H1 (cell line): ENCODE measurements at regions not wholly inside any gene's neighbourhood (a gene's known extent, or its start where the extent isn't known, plus 50 kb on each side); places are given as distances from the start of the nearest gene placed in this dataset.
A peak's percentile ranks its signal among the peaks of the same experiment; 100 is the strongest.

Experiments
- CTCF ChIA-PET: fragments of 300-600 bp; sonication (Branson Sonifier 250); formaldehyde crosslinking; loops from one replicate; lab custom pipeline; 2021; ENCODE audit not compliant: partially characterized antibody; lab: Charles Lee
- POLR2A ChIA-PET: fragments of 300-600 bp; sonication (Branson Sonifier 250); formaldehyde crosslinking; loops from one replicate; lab custom pipeline; 2021; ENCODE audit warnings: inconsistent platforms; ENCODE audit not compliant: partially characterized antibody; lab: Charles Lee
- DNase-seq, 2 experiments: peaks; one replicate each; pipeline versions ENCODE4 v3.0.0 to v3.0.0-alpha.2; 2010 to 2022; ENCODE audit warnings: low spot score in 2 of 2, low read depth in 1 of 2, mixed read lengths in 1 of 2
- FAIRE-seq: peaks from 2 replicates; lab custom pipeline; 2011; peaks lifted over from hg19 to GRCh38; lab: Jason Lieb, UNC
- H2AFZ ChIP-seq: 2 replicates; pipeline ENCODE4 v1.8.1; 2012; ENCODE audit warnings: low read length, inconsistent platforms
- H2AK5ac ChIP-seq: 2 replicates; pipeline ENCODE4 v1.6.1; 2013; ENCODE audit warnings: low read depth, low read length
- H2BK120ac ChIP-seq: replicated peaks from 2 replicates; pipeline ENCODE3; 2013; ENCODE audit warnings: low read depth, low read length, inconsistent platforms
- H2BK12ac ChIP-seq: 2 replicates; pipeline ENCODE4 v1.6.1; 2013; ENCODE audit warnings: low read depth, low read length
- H2BK15ac ChIP-seq: 2 replicates; pipeline ENCODE4 v1.6.1; 2013; ENCODE audit warnings: low read length
- H2BK20ac ChIP-seq: 2 replicates; pipeline ENCODE4 v1.6.1; 2013; ENCODE audit warnings: low read length
- H2BK5ac ChIP-seq: 2 replicates; pipeline ENCODE4 v1.6.1; 2013; ENCODE audit warnings: low read depth, low read length
- H3K14ac ChIP-seq: 2 replicates; pipeline ENCODE4 v1.6.1; 2013; ENCODE audit warnings: inconsistent platforms; ENCODE audit not compliant: insufficient read length
- H3K18ac ChIP-seq: 2 replicates; pipeline ENCODE4 v1.6.1; 2013; ENCODE audit warnings: low read length; ENCODE audit errors: extremely low read depth
- H3K23ac ChIP-seq: 2 replicates; pipeline ENCODE4 v1.6.1; 2013; ENCODE audit warnings: inconsistent platforms; ENCODE audit not compliant: insufficient read length
- H3K23me2 ChIP-seq: 2 replicates; pipeline ENCODE4 v1.6.1; 2013; ENCODE audit warnings: low read depth, low read length
- H3K27ac ChIP-seq: 2 replicates; pipeline ENCODE4 v1.6.1; 2011; ENCODE audit warnings: low read depth, low read length, inconsistent platforms
- H3K27me3 ChIP-seq, 4 experiments: replicated peaks in 1 of 4; 1 replicate in 1 of 4; 2 replicates in 3 of 4; pipeline versions ENCODE4 v1.6.1 to v1.8.1; 2011 to 2013; ENCODE audit warnings: low read length in 3 of 4, mild to moderate bottlenecking in 3 of 4, inconsistent platforms in 2 of 4, mixed read lengths in 2 of 4, moderate library complexity in 1 of 4; ENCODE audit not compliant: control insufficient read depth in 3 of 4, insufficient read depth in 3 of 4; ENCODE audit errors: extremely low read depth in 1 of 4
- H3K36me3 ChIP-seq, 4 experiments: 2 replicates each; pipeline versions ENCODE4 v1.6.1 to v1.8.1; 2011 to 2013; ENCODE audit warnings: mild to moderate bottlenecking in 4 of 4, low read length in 3 of 4, moderate library complexity in 2 of 4, control low read depth in 1 of 4, inconsistent platforms in 1 of 4; ENCODE audit not compliant: insufficient read depth in 4 of 4, control insufficient read depth in 2 of 4
- H3K4ac ChIP-seq: replicated peaks from 2 replicates; pipeline ENCODE3; 2013; ENCODE audit warnings: low read length, low read depth, mixed read lengths, inconsistent platforms; ENCODE audit not compliant: insufficient read length
- H3K4me1 ChIP-seq, 4 experiments: replicated peaks in 1 of 4; 1 replicate in 1 of 4; 2 replicates in 3 of 4; pipeline versions ENCODE4 v1.6.1 to v1.8.1; 2011 to 2013; ENCODE audit warnings: low read length in 3 of 4, inconsistent platforms in 2 of 4, mixed read lengths in 1 of 4; ENCODE audit not compliant: insufficient read depth in 4 of 4, control insufficient read depth in 3 of 4
- H3K4me2 ChIP-seq, 2 experiments: 2 replicates each; pipeline versions ENCODE4 v1.6.1 to v1.8.1; 2011 to 2013; ENCODE audit warnings: low read depth in 2 of 2, low read length in 2 of 2, control low read depth in 1 of 2, inconsistent platforms in 1 of 2, mild to moderate bottlenecking in 1 of 2; ENCODE audit not compliant: insufficient read depth in 1 of 2
- H3K4me3 ChIP-seq, 4 experiments: fragments of 200-600, 300-600 bp in 1 of 4; sonication (generic), shearing (Covaris generic), sonication (Bioruptor Twin) in 1 of 4; 2 replicates each; pipeline versions ENCODE4 v1.5.1 to v1.8.1; 2011 to 2016; ENCODE audit warnings: low read length in 4 of 4, low read depth in 3 of 4, control low read depth in 2 of 4, inconsistent platforms in 2 of 4, mild to moderate bottlenecking in 2 of 4, mixed read lengths in 1 of 4, moderate library complexity in 1 of 4; ENCODE audit not compliant: insufficient read depth in 2 of 4; ENCODE audit errors: extremely low read depth in 1 of 4
- H3K56ac ChIP-seq: replicated peaks from 2 replicates; pipeline ENCODE3; 2013; ENCODE audit warnings: low read depth, mild to moderate bottlenecking, mixed read lengths, low read length, inconsistent platforms; ENCODE audit not compliant: insufficient read length
- H3K79me1 ChIP-seq: 2 replicates; pipeline ENCODE4 v1.6.1; 2013; ENCODE audit warnings: low read depth, low read length, control low read depth
- H3K79me2 ChIP-seq, 2 experiments: 2 replicates each; pipeline versions ENCODE4 v1.6.1 to v1.8.1; 2012 to 2013; ENCODE audit warnings: low read length in 2 of 2, mild to moderate bottlenecking in 2 of 2, inconsistent platforms in 1 of 2; ENCODE audit not compliant: insufficient read depth in 2 of 2, control insufficient read depth in 1 of 2
- H3K9ac ChIP-seq, 4 experiments: replicated peaks in 1 of 4; 1 replicate in 1 of 4; 2 replicates in 3 of 4; pipeline versions ENCODE4 v1.6.1 to v1.8.1; 2011 to 2013; ENCODE audit warnings: low read depth in 3 of 4, low read length in 3 of 4, control low read depth in 2 of 4, mild to moderate bottlenecking in 2 of 4, moderate library complexity in 2 of 4, inconsistent platforms in 1 of 4; ENCODE audit errors: extremely low read depth in 1 of 4
- H3K9me3 ChIP-seq, 2 experiments: 2 replicates each; pipeline versions ENCODE4 v1.6.1 to v1.8.1; 2012 to 2013; ENCODE audit warnings: mild to moderate bottlenecking in 2 of 2, moderate library complexity in 2 of 2, control low read depth in 1 of 2, inconsistent platforms in 1 of 2, low read depth in 1 of 2, low read length in 1 of 2, mixed read lengths in 1 of 2; ENCODE audit not compliant: insufficient read depth in 2 of 2
- H4K20me1 ChIP-seq, 2 experiments: replicated peaks in 1 of 2; 2 replicates each; pipeline versions ENCODE3 to v1.8.1; 2011 to 2013; ENCODE audit warnings: inconsistent platforms in 2 of 2, low read length in 2 of 2, mild to moderate bottlenecking in 1 of 2; ENCODE audit not compliant: insufficient read depth in 2 of 2, control insufficient read depth in 1 of 2
- H4K5ac ChIP-seq: 2 replicates; pipeline ENCODE4 v1.6.1; 2013; ENCODE audit warnings: low read length, low read depth, mixed read lengths, inconsistent platforms; ENCODE audit not compliant: insufficient read length
- H4K8ac ChIP-seq: 2 replicates; pipeline ENCODE4 v1.8.0; 2013; ENCODE audit warnings: mild to moderate bottlenecking, moderate library complexity, low read length, inconsistent platforms; ENCODE audit not compliant: insufficient read depth; ENCODE audit errors: extremely low read depth
- H4K91ac ChIP-seq: replicated peaks from 2 replicates; pipeline ENCODE3; 2013; ENCODE audit warnings: low read length, mixed read lengths, inconsistent platforms; ENCODE audit not compliant: insufficient read length
- TBP ChIP-seq: IDR thresholded peaks from 2 replicates; pipeline ENCODE4 v1.6.1; 2011; ENCODE audit warnings: low read depth, low read length, improper control_type of control experiment
- USF2 ChIP-seq: IDR thresholded peaks from 2 replicates; pipeline ENCODE4 v1.6.1; 2011; ENCODE audit warnings: low read length, improper control_type of control experiment
- WGBS, 2 experiments: shearing (Covaris generic) in 1 of 2; methylation state at CpG; one replicate each; pipeline versions ENCODE4 v1.1.6 to v1.1.7; 2013 to 2015; ENCODE audit warnings: low lambda C conversion rate in 2 of 2, mixed read lengths in 2 of 2, inconsistent platforms in 1 of 2, low coverage in 1 of 2, missing lambda C conversion rate in 1 of 2; ENCODE audit not compliant: insufficient replicate concordance in 2 of 2, insufficient coverage in 1 of 2, insufficient read length in 1 of 2; ENCODE audit errors: extremely low coverage in 1 of 2, missing lambda C conversion rate in 1 of 2; 5-methylcytosine and 5-hydroxymethylcytosine counted together

GRCh38 chr6:3549314-3549940 is 92.6 kb upstream of the SLC22A23 start:
- Histone ChIP-seq H2AFZ (no peak overlapping the region), H3K23ac (no peak overlapping the region), H4K8ac (no peak overlapping the region), H3K79me2 (no peaks in the 10 kb centered on the region), H4K20me1 (no peaks in the 10 kb centered on the region), H3K56ac (no peak overlapping the region), H3K4me1 (no peaks in the 10 kb centered on the region), H3K79me1 (no peaks in the 10 kb centered on the region), H2BK15ac (no peak overlapping the region)
- WGBS, 2 experiments, result 83% methylated on average over 7 of the region's 7 CpGs; no CpG with 5 or more reads in 1 of the 2 experiments
- FAIRE-seq, result no peak
- DNase-seq, result peak in 1 of 2 experiments; percentile 14
- POLR2A ChIA-PET, result no interaction called here
- TF ChIP-seq TBP (no peak), USF2 (no peak)
- TF ChIP-seq, all 59 proteins: peak for 0
- no peak overlapping the region for H3K4me3 ChIP-seq
- CTCF ChIA-PET, result interaction anchor here (0.9 to 1.0 kb wide), 3 partner anchors 12 to 254 kb away, joined by 3 read pairs; no protein-coding TSS in a partner anchor
- H3K9me3 ChIP-seq, result no peaks in the 10 kb centered on the region
- no peaks in the 10 kb centered on the region for H3K27me3 ChIP-seq
- no peak overlapping the region for H2BK20ac ChIP-seq
- no peak overlapping the region for H3K27ac ChIP-seq
- H3K36me3 ChIP-seq, result no peaks in the 10 kb centered on the region
- no peak overlapping the region for H2BK12ac ChIP-seq
- no peaks in the 10 kb centered on the region for H3K23me2 ChIP-seq
- H2AK5ac ChIP-seq, result no peak overlapping the region
- no peak overlapping the region for H3K9ac ChIP-seq
- no peak overlapping the region for H2BK120ac ChIP-seq
- no peak overlapping the region for H3K18ac ChIP-seq
- no peak overlapping the region for H4K5ac ChIP-seq
- H4K91ac ChIP-seq, result no peak overlapping the region
- H2BK5ac ChIP-seq, result no peak overlapping the region
- no peak overlapping the region for H3K14ac ChIP-seq
- H3K4me2 ChIP-seq, result no peak overlapping the region
- no peak overlapping the region for H3K4ac ChIP-seq
